GM12875 (cell line): ENCODE measurements at regions not wholly inside any gene's neighbourhood (a gene's known extent, or its start where the extent isn't known, plus 50 kb on each side); places are given as distances from the start of the nearest gene placed in this dataset.

Experiments used
- H3K4me3 ChIP-seq: one replicate; pipeline ENCODE4 v1.5.1; 2011; ENCODE audit warnings: low read depth, low read length, control low read depth
- TF ChIP-seq, protein P1 (sequence below): IDR thresholded peaks from 2 replicates; pipeline ENCODE4 v1.5.1; 2011; ENCODE audit warnings: low read depth, mild to moderate bottlenecking, control low read depth, inconsistent platforms, low read length, moderate library complexity, borderline replicate concordance; ENCODE audit not compliant: insufficient read depth

DNA sequence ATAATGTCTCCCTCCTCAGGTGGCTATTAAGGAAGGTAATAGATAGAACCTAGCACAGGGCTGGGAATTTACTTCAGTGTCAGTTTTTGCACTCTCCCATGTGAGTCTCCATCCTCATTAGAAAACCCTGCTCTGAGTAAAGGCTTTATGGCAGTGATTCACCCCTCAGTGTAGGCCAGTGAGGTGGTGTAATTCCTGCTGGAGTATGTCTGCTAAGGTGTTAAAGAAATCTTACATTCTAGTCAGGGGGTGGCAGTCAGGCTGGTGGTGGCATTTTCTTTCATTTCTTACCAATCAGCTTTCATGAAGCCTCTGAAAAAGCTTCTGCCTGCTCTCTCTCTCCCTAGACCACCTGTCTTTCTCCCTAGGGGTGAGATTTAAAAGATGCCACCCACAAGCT is 138.8 kb upstream of the CCL2 start:
- no peak overlapping the region for H3K4me3 ChIP-seq
- TF ChIP-seq, protein P1, sequence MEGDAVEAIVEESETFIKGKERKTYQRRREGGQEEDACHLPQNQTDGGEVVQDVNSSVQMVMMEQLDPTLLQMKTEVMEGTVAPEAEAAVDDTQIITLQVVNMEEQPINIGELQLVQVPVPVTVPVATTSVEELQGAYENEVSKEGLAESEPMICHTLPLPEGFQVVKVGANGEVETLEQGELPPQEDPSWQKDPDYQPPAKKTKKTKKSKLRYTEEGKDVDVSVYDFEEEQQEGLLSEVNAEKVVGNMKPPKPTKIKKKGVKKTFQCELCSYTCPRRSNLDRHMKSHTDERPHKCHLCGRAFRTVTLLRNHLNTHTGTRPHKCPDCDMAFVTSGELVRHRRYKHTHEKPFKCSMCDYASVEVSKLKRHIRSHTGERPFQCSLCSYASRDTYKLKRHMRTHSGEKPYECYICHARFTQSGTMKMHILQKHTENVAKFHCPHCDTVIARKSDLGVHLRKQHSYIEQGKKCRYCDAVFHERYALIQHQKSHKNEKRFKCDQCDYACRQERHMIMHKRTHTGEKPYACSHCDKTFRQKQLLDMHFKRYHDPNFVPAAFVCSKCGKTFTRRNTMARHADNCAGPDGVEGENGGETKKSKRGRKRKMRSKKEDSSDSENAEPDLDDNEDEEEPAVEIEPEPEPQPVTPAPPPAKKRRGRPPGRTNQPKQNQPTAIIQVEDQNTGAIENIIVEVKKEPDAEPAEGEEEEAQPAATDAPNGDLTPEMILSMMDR, result no peak

DNA sequence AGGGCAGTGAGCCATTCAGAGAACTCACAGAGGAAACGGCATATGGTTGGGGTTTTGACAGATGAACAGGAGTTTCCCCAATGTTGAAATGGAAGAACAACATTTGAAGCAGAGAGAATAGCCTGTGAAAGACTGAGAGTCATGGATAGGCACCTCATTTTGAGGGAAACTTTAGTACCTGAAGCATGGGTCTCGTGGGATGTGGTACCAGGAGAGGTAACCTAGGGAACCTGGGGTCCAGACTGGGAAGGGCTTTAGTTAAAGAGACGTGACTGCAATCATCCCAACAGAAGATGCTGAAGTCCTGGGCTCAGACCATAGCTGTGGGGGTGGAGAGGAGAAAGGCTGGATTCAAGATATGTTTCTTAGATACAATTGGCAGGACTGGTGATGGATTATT is 137.8 kb upstream of the CCL2 start:
- no peak overlapping the region for H3K4me3 ChIP-seq
- TF ChIP-seq, protein P1, result no peak

DNA sequence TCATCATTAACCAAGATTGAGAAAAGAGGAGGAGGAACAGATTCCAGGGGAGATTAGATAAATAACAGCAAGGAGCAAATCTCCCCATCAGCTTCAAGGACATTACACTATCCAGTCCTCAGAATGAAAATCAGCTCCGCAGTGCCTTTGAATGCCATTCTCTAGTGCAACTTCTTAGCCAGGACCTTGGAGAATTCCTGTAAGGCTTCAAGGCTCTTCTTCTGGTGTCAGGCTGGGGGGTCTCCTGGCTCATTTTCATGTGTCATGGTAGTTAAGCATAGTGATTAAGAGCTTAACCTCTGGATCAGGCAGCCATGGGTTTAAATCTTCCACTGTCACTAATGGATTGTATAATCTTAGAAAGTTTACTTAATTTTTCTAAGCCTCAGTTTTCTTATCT is 137.3 kb upstream of the CCL2 start:
- TF ChIP-seq, protein P1, result no peak
- H3K4me3 ChIP-seq, result no peak overlapping the region

DNA sequence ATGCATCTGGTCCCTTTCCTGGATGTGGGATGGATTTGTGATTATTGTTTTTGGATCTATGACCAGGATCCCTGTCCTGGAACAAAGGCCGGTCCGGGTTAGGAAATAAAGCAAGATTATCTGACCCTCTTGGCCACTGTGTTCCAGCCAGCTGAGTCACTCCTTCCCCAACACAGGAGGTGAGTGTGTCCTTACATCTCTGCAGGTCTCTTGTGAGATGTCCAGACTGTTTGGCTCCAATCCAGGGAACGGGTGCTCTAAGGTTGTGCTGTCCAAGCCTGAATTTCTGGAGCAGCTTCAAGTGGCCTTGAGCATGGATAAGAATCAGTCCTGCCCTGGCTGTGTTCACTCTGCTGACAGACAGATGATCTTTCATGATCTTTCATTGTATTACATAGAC is 136.5 kb upstream of the CCL2 start:
- no peak overlapping the region for H3K4me3 ChIP-seq
- TF ChIP-seq, protein P1, result no peak

DNA sequence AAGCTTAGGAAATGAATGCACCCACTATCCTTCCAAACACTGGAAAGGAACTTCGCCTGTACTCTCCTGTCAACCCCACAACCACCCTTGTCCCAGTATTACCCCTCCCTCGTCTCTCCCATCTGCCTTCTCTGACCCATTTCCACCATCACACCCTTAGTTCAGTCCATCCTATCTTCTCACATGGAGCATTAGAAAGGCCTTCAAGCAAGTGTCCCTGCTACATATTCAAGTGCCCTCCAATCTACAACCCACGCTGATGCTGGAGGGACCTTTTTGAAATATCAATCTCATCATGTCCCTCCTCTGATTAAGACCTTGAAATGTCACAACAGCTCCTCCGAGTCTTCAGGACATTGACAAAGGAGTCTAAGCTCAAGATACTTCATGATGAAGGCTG is 133.8 kb upstream of the CCL2 start:
- no peak overlapping the region for H3K4me3 ChIP-seq
- TF ChIP-seq, protein P1, result no peak

DNA sequence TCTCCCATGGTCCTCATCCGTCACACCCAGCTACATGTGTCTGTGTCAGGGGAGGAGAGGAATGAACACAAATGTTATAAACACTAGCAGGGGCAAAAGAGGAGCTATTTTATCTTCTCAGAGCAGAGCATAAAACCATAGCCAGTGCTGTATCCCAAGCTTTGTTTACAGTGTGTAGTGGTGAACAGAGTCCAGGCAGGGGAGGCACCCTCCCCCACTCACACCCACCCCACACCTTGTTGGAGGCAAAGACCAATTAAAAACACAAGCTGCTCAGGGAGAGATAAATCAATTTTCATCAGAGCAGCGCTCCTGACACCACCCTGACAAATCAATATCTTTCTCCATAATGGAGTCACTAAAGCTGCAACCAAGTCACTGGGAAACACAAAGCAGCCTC is 132.6 kb upstream of the CCL2 start:
- H3K4me3 ChIP-seq, result no peak overlapping the region
- TF ChIP-seq, protein P1, result no peak

DNA sequence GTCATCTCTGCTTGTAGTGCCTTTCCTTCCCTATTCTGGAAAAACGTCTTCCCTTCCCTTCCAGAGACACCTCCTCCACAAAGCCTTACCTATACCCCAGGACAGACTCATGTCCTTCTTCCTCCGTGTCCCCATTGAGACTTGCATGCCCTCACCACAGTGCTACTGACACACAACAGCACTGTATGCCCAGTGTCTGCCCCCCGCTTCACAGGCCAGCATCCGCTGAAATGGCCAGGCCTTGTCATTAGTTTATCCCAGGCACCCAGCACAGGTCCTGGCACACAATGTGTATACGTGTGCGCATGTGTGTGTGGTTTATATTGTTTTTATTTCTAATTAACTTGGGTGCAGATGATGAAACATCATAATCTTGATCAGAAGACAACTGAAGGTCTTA is 130.1 kb upstream of the CCL2 start:
- no peak overlapping the region for H3K4me3 ChIP-seq
- TF ChIP-seq, protein P1, result no peak
